ENCODE measurements at regions not wholly inside any gene's neighbourhood (a gene's known extent, or its start where the extent isn't known, plus 50 kb on each side); places are given as distances from the start of the nearest gene placed in this dataset.

DNA sequence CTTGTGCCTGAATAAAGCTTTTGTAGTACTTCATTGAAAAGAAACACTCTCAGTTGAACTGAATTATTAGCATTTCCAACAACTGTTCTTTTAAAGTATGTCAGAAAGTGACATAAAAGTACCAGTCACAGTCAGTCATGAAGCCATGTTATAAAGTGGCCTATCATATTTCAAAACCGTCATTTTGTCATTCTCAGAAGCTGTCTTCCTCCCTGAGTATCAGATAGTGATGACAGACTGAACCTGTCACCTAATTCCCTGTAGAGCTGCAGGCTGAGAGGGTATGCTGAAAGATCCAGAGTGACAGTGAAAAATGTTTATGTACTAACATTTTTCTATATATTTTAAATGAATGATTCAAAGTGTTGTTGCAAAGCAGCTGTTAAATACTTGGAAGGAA is 1121.7 kb upstream of the PRMT6 start:
- Histone ChIP-seq H3K4me2 (ENCODE audit: control insufficient read depth, insufficient read depth) (no peak overlapping the region), H3K36me3 (ENCODE audit: control insufficient read depth in 2 of 2, insufficient read depth in 2 of 2, low read length in 1 of 2) (no peaks in the 10 kb centered on the region), H3K4me3 (no peak overlapping the region), H3K27me3 (replicated peaks in 1 of 2; ENCODE audit: control insufficient read depth in 2 of 2, insufficient read depth in 2 of 2, low read length in 1 of 2) (no peaks in the 10 kb centered on the region), H3K27ac (ENCODE audit: control insufficient read depth, insufficient read depth) (no peak overlapping the region), H3K79me2 (ENCODE audit: control insufficient read depth, insufficient read depth, low read length) (no peaks in the 10 kb centered on the region), H3K9me3 (replicated peaks; ENCODE audit: control insufficient read depth, insufficient read depth, low read length) (no peaks in the 10 kb centered on the region), H3K9ac (ENCODE audit: control insufficient read depth, insufficient read depth, low read length) (no peak overlapping the region), H3K4me1 (ENCODE audit: control insufficient read depth, insufficient read depth, low read length) (no peaks in the 10 kb centered on the region), H2AFZ (ENCODE audit: control insufficient read depth, low read depth, low read length) (no peak overlapping the region), H4K20me1 (ENCODE audit: control insufficient read depth, insufficient read depth) (no peaks in the 10 kb centered on the region)
- in situ Hi-C loops (cut with MboI), result no loop called here
- SMC1A ChIA-PET (ENCODE audit: uncharacterized antibody, unreplicated experiment), result no interaction called here
- WGBS (ENCODE audit: insufficient coverage, insufficient replicate concordance, low lambda C conversion rate, missing lambda C conversion rate), result 0% methylated on average over 1 of the region's 1 CpG
- RAD21 ChIA-PET (ENCODE audit: unreplicated experiment), result no interaction called here
- POLR2A ChIA-PET, result no interaction called here
- no peak for FAIRE-seq
- no peak for DNase-seq (ENCODE audit: low read depth, low spot score)
- TF ChIP-seq EGR1 (IDR thresholded peaks at IDR 0.05; ENCODE audit: borderline replicate concordance in 1 of 2, low read depth in 2 of 2, low read length in 2 of 2) (no peak), SIN3A (IDR thresholded peaks at IDR 0.05; ENCODE audit: low read depth, low read length) (no peak)
- TF ChIP-seq, protein P1, sequence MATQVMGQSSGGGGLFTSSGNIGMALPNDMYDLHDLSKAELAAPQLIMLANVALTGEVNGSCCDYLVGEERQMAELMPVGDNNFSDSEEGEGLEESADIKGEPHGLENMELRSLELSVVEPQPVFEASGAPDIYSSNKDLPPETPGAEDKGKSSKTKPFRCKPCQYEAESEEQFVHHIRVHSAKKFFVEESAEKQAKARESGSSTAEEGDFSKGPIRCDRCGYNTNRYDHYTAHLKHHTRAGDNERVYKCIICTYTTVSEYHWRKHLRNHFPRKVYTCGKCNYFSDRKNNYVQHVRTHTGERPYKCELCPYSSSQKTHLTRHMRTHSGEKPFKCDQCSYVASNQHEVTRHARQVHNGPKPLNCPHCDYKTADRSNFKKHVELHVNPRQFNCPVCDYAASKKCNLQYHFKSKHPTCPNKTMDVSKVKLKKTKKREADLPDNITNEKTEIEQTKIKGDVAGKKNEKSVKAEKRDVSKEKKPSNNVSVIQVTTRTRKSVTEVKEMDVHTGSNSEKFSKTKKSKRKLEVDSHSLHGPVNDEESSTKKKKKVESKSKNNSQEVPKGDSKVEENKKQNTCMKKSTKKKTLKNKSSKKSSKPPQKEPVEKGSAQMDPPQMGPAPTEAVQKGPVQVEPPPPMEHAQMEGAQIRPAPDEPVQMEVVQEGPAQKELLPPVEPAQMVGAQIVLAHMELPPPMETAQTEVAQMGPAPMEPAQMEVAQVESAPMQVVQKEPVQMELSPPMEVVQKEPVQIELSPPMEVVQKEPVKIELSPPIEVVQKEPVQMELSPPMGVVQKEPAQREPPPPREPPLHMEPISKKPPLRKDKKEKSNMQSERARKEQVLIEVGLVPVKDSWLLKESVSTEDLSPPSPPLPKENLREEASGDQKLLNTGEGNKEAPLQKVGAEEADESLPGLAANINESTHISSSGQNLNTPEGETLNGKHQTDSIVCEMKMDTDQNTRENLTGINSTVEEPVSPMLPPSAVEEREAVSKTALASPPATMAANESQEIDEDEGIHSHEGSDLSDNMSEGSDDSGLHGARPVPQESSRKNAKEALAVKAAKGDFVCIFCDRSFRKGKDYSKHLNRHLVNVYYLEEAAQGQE (IDR thresholded peaks at IDR 0.05; ENCODE audit: low read depth, low read length), result no peak
- BruUV-seq (replicated peaks), result no TSS peak
- ATAC-seq, result no peak
- CTCF ChIA-PET, result no interaction called here
- intact Hi-C loops (cut with micrococcal nuclease; ENCODE audit: unreplicated experiment), result no loop called here

DNA sequence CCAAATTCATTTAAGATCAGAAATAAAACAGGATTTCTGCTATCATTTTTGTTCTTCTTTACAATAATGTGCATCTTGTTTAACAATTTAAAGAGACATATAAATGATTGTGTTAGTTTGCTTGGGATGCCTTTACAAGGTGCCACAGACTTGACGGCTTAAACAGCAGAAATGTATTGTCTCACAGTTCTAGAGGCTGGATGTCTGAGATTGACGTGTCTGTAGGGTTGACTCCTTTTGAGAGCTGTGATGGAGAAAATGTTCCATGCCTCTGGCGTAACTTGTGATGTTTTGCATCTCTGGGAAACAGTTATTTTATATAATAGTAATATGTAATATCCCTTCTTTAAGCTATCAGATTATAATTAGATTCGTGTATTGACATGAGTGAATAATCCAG is 1091.6 kb upstream of the PRMT6 start:
- no TSS peak for BruUV-seq (replicated peaks)
- no peak overlapping the region for H2AFZ ChIP-seq (ENCODE audit: control insufficient read depth, low read depth, low read length)
- intact Hi-C loops (cut with micrococcal nuclease; ENCODE audit: unreplicated experiment) (no loop called here), in situ Hi-C loops (cut with MboI) (no loop called here)
- no peak for DNase-seq (ENCODE audit: low read depth, low spot score)
- H4K20me1 ChIP-seq (ENCODE audit: control insufficient read depth, insufficient read depth), result no peaks in the 10 kb centered on the region
- H3K27ac ChIP-seq (ENCODE audit: control insufficient read depth, insufficient read depth), result no peak overlapping the region
- ChIA-PET SMC1A (ENCODE audit: uncharacterized antibody, unreplicated experiment) (no interaction called here), POLR2A (no interaction called here), CTCF (no interaction called here), RAD21 (ENCODE audit: unreplicated experiment) (no interaction called here)
- H3K27me3 ChIP-seq (replicated peaks in 1 of 2; ENCODE audit: control insufficient read depth in 2 of 2, insufficient read depth in 2 of 2, low read length in 1 of 2), result no peaks in the 10 kb centered on the region
- H3K9ac ChIP-seq (ENCODE audit: control insufficient read depth, insufficient read depth, low read length), result no peak overlapping the region
- 18% methylated on average over 4 of the region's 4 CpGs for WGBS (ENCODE audit: insufficient coverage, insufficient replicate concordance, low lambda C conversion rate, missing lambda C conversion rate)
- H3K36me3 ChIP-seq (ENCODE audit: control insufficient read depth in 2 of 2, insufficient read depth in 2 of 2, low read length in 1 of 2), result no peaks in the 10 kb centered on the region
- H3K4me1 ChIP-seq (ENCODE audit: control insufficient read depth, insufficient read depth, low read length), result no peaks in the 10 kb centered on the region
- no peaks in the 10 kb centered on the region for H3K9me3 ChIP-seq (replicated peaks; ENCODE audit: control insufficient read depth, insufficient read depth, low read length)
- H3K4me2 ChIP-seq (ENCODE audit: control insufficient read depth, insufficient read depth), result no peak overlapping the region
- FAIRE-seq, result no peak
- ATAC-seq, result no peak
- no peak overlapping the region for H3K4me3 ChIP-seq
- H3K79me2 ChIP-seq (ENCODE audit: control insufficient read depth, insufficient read depth, low read length), result no peaks in the 10 kb centered on the region
- no peak for TF ChIP-seq HDAC6 (IDR thresholded peaks at IDR 0.05; ENCODE audit: unreplicated experiment)
- TF ChIP-seq TCF7 (IDR thresholded peaks at IDR 0.05; ENCODE audit: borderline replicate concordance), result no peak
- TF ChIP-seq TARDBP (IDR thresholded peaks at IDR 0.05; ENCODE audit: borderline replicate concordance), result no peak
- TF ChIP-seq, protein P2, sequence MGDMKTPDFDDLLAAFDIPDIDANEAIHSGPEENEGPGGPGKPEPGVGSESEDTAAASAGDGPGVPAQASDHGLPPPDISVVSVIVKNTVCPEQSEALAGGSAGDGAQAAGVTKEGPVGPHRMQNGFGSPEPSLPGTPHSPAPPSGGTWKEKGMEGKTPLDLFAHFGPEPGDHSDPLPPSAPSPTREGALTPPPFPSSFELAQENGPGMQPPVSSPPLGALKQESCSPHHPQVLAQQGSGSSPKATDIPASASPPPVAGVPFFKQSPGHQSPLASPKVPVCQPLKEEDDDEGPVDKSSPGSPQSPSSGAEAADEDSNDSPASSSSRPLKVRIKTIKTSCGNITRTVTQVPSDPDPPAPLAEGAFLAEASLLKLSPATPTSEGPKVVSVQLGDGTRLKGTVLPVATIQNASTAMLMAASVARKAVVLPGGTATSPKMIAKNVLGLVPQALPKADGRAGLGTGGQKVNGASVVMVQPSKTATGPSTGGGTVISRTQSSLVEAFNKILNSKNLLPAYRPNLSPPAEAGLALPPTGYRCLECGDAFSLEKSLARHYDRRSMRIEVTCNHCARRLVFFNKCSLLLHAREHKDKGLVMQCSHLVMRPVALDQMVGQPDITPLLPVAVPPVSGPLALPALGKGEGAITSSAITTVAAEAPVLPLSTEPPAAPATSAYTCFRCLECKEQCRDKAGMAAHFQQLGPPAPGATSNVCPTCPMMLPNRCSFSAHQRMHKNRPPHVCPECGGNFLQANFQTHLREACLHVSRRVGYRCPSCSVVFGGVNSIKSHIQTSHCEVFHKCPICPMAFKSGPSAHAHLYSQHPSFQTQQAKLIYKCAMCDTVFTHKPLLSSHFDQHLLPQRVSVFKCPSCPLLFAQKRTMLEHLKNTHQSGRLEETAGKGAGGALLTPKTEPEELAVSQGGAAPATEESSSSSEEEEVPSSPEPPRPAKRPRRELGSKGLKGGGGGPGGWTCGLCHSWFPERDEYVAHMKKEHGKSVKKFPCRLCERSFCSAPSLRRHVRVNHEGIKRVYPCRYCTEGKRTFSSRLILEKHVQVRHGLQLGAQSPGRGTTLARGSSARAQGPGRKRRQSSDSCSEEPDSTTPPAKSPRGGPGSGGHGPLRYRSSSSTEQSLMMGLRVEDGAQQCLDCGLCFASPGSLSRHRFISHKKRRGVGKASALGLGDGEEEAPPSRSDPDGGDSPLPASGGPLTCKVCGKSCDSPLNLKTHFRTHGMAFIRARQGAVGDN (IDR thresholded peaks at IDR 0.05), result no peak
- TF ChIP-seq, protein P3, sequence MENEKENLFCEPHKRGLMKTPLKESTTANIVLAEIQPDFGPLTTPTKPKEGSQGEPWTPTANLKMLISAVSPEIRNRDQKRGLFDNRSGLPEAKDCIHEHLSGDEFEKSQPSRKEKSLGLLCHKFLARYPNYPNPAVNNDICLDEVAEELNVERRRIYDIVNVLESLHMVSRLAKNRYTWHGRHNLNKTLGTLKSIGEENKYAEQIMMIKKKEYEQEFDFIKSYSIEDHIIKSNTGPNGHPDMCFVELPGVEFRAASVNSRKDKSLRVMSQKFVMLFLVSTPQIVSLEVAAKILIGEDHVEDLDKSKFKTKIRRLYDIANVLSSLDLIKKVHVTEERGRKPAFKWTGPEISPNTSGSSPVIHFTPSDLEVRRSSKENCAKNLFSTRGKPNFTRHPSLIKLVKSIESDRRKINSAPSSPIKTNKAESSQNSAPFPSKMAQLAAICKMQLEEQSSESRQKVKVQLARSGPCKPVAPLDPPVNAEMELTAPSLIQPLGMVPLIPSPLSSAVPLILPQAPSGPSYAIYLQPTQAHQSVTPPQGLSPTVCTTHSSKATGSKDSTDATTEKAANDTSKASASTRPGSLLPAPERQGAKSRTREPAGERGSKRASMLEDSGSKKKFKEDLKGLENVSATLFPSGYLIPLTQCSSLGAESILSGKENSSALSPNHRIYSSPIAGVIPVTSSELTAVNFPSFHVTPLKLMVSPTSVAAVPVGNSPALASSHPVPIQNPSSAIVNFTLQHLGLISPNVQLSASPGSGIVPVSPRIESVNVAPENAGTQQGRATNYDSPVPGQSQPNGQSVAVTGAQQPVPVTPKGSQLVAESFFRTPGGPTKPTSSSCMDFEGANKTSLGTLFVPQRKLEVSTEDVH (IDR thresholded peaks at IDR 0.05; ENCODE audit: low read depth, partially characterized antibody), result no peak

All from GM12878 (cell line).